Endothelial cell of hepatic sinusoid (primary cell): ENCODE measurements at regions not wholly inside any gene's neighbourhood (a gene's known extent, or its start where the extent isn't known, plus 50 kb on each side); places are given as distances from the start of the nearest gene placed in this dataset.

ENCODE experiments used
- in situ Hi-C: cut with HindIII; loops from 2 replicates; pipeline ENCODE4 v1.10.0; 2017; ENCODE audit warnings: low sequenced_read_pairs

- in situ Hi-C loops: no loop called here
These were observed 402.0 kb upstream of the ZWINT start for GRCh38 chr10:56763090-56763489.

DNA sequence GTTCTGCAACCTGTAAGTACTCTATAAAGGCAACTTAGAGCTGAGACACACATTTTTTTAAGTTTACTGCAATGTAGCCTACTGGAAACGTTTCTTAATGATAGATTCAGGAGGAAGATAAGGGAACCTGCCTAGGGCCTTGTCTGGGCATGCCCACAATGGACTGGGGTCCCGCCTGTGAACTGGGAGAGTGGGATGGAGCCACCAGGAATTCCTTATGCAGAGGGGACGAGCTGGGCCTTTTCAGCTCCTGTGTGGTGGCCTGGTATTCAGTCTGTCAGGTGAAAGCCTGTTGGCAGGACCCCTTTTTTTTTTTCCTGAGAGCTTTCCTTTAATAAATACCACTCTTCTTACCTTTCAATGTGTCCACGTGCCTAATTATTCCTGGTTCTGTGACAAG, 384.4 kb upstream of the ZWINT start:
- in situ Hi-C loops: no loop called here

DNA sequence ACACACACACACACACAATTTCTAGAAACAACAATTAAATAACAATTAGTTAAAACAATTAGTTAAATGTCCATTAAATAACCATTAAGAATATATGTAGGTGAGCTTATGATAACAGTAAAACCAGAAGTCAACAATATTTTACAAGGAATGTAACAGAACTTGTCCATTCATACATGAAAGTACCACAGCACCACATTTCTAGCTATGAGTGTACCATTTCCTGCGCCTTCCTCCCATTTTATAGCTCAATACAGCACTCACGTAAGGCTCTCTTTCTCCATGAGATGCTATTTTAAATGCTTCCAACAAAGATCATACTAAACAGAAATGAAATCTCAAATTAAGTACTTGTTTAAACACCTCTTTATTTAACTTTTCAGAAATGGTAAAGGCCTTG, 367.3 kb upstream of the ZWINT start:
- in situ Hi-C loops: no loop called here

GRCh38 chr10:56722912-56723311, 361.9 kb upstream of the ZWINT start:
- in situ Hi-C loops: no loop called here

DNA sequence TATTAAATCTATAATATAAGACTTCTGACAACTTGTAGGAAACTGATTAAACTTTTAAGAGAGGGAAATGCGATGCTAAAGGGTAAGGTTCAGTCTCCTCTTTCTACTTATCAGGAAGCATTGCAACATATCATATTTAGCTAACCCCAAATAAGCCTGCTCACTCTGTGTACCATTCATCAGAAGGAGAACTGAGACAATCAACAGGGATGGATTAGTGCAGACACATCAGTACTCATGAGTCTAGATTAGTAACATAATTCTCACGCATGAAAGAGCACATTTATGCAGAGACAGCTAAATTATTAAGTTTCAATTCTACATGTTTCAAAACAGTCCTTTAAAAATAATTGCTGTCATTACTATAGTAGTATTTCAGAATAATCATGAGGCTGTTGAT, 354.2 kb upstream of the ZWINT start:
- in situ Hi-C loops: no loop called here

- in situ Hi-C loops: no loop called here
These were observed 337.4 kb upstream of the ZWINT start for GRCh38 chr10:56698506-56698905.

- in situ Hi-C loops: no loop called here
These were observed 318.5 kb upstream of the ZWINT start for GRCh38 chr10:56679578-56679977.

- in situ Hi-C loops: no loop called here
These were observed 301.8 kb upstream of the ZWINT start for GRCh38 chr10:56662765-56663447.

- in situ Hi-C loops: no loop called here
These were observed 292.2 kb upstream of the ZWINT start for GRCh38 chr10:56653289-56653688.

DNA sequence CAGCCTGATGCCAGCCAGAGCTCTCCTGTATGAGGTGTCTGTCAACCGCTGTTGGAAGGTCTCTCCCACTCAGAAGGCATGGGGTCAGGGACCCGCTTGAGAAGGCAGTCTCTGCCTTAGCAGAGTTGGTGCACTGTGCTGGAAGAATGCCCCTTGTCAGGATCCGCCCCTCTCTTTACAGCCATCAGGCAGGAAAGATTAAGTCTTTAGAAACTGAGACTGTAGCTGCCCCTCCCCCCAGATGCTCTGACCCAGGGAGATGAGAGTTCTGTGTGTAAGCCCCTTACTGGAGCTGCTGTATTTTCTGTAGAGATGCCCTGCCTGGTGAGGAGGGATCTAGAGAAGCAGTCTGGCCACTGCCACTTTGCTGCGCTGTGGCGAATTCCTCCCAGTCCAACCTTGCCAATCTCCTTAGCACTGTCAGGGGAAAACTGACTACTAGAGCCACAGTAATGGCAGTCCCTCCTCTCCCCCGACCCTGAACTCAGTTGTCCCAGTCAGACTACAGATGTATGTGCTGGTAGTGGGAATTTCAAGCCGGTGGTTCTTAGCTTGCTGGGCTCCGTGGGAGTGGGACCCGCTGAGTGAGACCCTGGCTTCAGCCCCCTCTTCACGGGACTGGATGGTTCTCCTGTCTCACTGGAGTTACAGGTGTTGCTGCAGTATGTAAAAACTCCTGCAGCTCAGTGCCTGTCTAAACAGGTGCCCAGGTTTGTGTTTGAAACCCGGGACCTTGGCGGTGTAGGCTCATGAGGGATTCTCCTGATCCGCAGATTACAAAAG, 285.5 kb upstream of the ZWINT start:
- in situ Hi-C loops: no loop called here

DNA sequence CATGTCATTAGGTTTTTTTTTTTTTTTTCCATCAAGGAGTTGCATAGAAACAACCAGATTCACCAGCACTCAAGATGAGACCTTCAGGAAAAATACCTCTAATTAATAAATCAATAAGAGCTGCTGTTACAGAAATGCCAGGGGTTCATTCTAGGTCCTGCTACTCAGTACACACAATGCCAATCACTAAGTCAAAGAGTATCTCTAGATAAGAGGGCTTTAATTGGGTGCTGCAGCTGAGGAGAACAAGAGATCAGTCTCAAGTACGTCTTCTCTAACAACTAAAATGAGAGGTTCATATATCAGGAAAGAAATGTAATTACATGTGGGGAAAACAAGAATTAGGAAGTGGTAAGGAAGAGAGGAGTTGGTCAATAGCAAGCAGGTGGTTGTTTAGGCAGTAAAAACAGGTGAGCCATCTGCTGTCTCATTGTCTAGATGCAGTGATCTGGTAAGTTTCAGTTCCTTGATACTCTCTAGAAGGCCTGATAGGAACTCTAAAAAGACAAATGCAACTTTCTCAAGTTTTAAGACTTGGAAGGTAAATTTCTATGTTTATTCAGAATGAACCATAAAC, 272.9 kb upstream of the ZWINT start:
- in situ Hi-C loops: no loop called here

- in situ Hi-C loops: no loop called here
These were observed 271.5 kb upstream of the ZWINT start for GRCh38 chr10:56632537-56632936.

DNA sequence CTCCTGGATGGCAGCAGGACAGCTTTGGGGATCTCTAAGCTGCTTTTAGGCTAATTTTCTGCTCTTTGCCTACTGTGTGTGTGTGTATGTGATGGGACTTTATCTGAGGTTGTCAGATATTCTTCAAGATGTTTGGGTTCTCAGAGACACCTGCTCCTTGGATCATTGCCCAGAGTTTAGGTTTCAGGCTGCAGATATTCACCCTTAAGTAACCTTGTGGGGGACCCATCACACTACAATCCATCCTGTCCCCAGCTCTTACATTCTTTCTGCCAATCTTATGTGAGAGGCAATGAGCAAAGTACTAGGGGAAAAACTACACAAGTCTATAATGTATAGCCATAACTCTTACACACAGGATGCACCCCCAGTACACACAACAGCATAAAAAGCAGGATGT, 263.0 kb upstream of the ZWINT start:
- in situ Hi-C loops: no loop called here

- in situ Hi-C loops: no loop called here
These were observed 262.0 kb upstream of the ZWINT start for GRCh38 chr10:56623064-56623463.

DNA sequence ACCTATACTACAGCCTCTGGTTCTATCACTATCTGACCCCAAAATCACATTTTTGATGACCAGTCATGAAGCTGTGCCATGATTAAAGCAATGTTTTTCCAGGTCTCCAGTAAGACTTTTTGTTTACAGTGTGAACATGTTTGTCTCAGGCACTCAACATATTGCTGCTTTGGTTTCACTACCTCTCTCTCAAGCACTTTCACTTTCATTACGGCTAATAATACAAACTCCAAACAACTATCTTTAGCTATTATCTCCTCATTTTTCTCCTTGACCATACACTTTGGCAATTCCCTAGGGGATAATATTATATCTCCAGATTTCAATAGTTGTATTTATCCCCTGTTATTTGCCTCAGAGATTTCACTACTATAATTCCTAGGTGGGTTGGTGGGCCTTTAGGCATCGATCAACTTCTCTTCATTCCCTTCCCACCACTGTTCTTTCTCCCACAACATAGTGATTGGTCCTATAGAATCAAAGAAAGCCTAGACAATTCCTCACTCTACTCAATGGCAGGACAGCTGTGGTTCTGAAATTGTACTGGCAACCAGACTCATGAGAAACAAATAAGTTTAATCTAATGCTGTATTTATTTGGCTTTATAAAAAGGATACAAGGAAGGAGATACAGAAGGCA, 261.4 kb upstream of the ZWINT start:
- in situ Hi-C loops: no loop called here

GRCh38 chr10:56606202-56606601, 245.1 kb upstream of the ZWINT start:
- in situ Hi-C loops: no loop called here

- in situ Hi-C loops: no loop called here
These were observed 244.0 kb upstream of the ZWINT start for GRCh38 chr10:56605051-56605450.

GRCh38 chr10:56604624-56605023, 243.6 kb upstream of the ZWINT start:
- in situ Hi-C loops: no loop called here

DNA sequence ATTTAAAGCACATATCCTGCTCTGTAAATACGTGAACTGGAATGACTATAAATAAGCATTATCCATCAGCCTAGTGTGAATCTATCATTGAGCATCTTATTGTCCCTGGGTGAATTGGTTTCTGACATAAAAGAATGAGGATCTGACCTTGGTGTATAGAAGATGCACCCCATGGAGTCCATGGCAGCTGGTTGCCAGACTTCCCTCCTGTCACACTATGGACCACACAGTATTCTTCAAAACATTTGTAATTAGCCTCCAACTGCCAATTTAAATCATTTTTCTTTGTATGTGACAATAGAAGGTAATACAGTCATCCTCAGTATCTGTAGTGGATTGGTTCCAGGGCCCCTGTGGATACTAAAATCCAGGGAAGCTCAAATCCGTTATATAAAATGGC, 238.1 kb upstream of the ZWINT start:
- in situ Hi-C loops: no loop called here

GRCh38 chr10:56596257-56596656, 235.2 kb upstream of the ZWINT start:
- in situ Hi-C loops: no loop called here

DNA sequence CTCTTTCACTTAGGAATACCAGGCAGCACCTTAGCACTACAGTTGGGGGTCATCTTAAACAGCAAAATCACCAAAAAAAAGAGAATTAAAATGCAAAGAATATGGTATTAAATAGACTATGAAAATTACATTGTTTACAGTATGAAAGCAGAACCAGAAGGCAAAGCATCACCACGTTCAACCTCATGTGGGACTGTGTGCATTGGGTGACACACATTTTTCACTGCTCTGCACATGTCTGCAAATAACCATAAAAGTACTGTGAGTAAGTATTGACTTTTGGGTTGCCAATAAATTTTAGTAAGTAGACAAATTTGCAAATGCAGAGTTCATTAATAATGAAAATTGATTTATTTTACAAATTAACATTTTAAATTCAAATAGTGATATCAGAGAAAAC, 232.1 kb upstream of the ZWINT start:
- in situ Hi-C loops: no loop called here

- in situ Hi-C loops: no loop called here
These were observed 225.4 kb upstream of the ZWINT start for GRCh38 chr10:56586461-56586891.
